Smooth muscle cell (in vitro differentiated cells): ENCODE measurements at regions not wholly inside any gene's neighbourhood (a gene's known extent, or its start where the extent isn't known, plus 50 kb on each side); places are given as distances from the start of the nearest gene placed in this dataset.

Source experiments
- DNase-seq: peaks from one replicate; lab custom pipeline; 2025; ENCODE audit not compliant: unreplicated experiment; lab: John Stamatoyannopoulos, UW
- H2AFZ ChIP-seq: fragments of 200-600 bp; sonication (generic); 2 replicates; pipeline ENCODE4 v1.6.0; 2016; ENCODE audit warnings: antibody characterized with exemption, low read depth, mild to moderate bottlenecking
- H3F3A ChIP-seq: fragments of 200-600 bp; sonication (generic); 2 replicates; pipeline ENCODE4 v1.6.0; 2017; ENCODE audit warnings: antibody characterized with exemption, low read depth
- H3K27ac ChIP-seq: fragments of 200-600 bp; sonication (generic); 2 replicates; pipeline ENCODE4 v1.5.1; 2016; ENCODE audit warnings: low read depth, mild to moderate bottlenecking
- H3K27me3 ChIP-seq: fragments of 200-600 bp; sonication (generic); 2 replicates; pipeline ENCODE4 v1.6.1; 2016; ENCODE audit warnings: low read depth, mild to moderate bottlenecking
- H3K36me3 ChIP-seq: fragments of 200-600 bp; sonication (generic); 2 replicates; pipeline ENCODE4 v1.5.1; 2016; ENCODE audit warnings: low read depth
- H3K4me1 ChIP-seq: fragments of 200-600 bp; sonication (generic); 2 replicates; pipeline ENCODE4 v1.5.1; 2016; ENCODE audit warnings: low read depth
- H3K4me2 ChIP-seq: fragments of 200-600 bp; sonication (generic); 2 replicates; pipeline ENCODE4 v1.6.0; 2016; ENCODE audit warnings: mild to moderate bottlenecking
- H3K4me3 ChIP-seq: fragments of 200-600 bp; sonication (generic); 2 replicates; pipeline ENCODE4 v1.5.1; 2016; ENCODE audit warnings: mild to moderate bottlenecking
- H3K79me2 ChIP-seq: fragments of 200-600 bp; sonication (generic); 2 replicates; pipeline ENCODE4 v1.6.0; 2016; ENCODE audit warnings: low read depth, mild to moderate bottlenecking
- H3K9ac ChIP-seq: fragments of 200-600 bp; sonication (generic); 2 replicates; pipeline ENCODE4 v1.6.0; 2016; ENCODE audit warnings: low read depth
- H3K9me3 ChIP-seq: fragments of 200-600 bp; sonication (generic); replicated peaks from 2 replicates; pipeline ENCODE4 v1.5.1; 2016; ENCODE audit warnings: low read depth
- H4K20me1 ChIP-seq: fragments of 200-600 bp; sonication (generic); 2 replicates; pipeline ENCODE4 v1.6.0; 2016; ENCODE audit warnings: low read depth
- WGBS: methylation state at CpG from one replicate; pipeline ENCODE4 v1.1.7; 2016; ENCODE audit warnings: low lambda C conversion rate; 5-methylcytosine and 5-hydroxymethylcytosine counted together
- TF ChIP-seq, protein P1 (sequence below): fragments of 200-600 bp; sonication (generic); IDR thresholded peaks from 2 replicates; pipeline ENCODE4 v1.5.1; 2017; ENCODE audit warnings: borderline replicate concordance, mild to moderate bottlenecking, antibody characterized with exemption; ENCODE audit not compliant: insufficient read depth, poor library complexity, severe bottlenecking

DNA sequence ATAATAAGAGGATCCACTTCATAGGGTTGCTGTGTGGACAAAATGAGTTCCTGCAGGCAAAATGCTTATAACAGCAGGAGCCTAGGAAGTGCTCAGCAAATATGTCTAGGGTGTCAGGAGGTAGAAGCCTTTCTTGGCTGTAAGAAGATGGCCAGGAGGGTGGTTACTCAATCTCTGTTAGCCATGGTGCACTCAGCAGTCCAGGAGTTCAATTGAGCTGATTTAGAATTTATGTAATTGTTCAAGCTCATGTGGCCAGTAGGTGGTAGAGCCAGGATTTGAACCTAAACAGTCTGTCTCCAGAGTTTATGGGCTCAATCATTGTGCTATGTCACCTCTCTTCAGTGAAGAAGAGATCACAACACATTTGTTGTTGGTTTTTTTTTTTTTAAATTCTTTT lies 381.2 kb downstream of the KIF4B start:
- Histone ChIP-seq H3K4me2 (no peak overlapping the region), H3F3A (no peaks in the 10 kb centered on the region), H3K9me3 (no peaks in the 10 kb centered on the region), H3K36me3 (no peaks in the 10 kb centered on the region), H3K9ac (no peak overlapping the region), H3K27ac (no peak overlapping the region), H3K4me3 (no peak overlapping the region), H3K4me1 (no peaks in the 10 kb centered on the region), H3K27me3 (peaks cover 29% of the 10 kb centered on the region), H4K20me1 (no peaks in the 10 kb centered on the region), H3K79me2 (no peaks in the 10 kb centered on the region), H2AFZ (no peak overlapping the region)
- DNase-seq: no peak
- TF ChIP-seq, protein P1, sequence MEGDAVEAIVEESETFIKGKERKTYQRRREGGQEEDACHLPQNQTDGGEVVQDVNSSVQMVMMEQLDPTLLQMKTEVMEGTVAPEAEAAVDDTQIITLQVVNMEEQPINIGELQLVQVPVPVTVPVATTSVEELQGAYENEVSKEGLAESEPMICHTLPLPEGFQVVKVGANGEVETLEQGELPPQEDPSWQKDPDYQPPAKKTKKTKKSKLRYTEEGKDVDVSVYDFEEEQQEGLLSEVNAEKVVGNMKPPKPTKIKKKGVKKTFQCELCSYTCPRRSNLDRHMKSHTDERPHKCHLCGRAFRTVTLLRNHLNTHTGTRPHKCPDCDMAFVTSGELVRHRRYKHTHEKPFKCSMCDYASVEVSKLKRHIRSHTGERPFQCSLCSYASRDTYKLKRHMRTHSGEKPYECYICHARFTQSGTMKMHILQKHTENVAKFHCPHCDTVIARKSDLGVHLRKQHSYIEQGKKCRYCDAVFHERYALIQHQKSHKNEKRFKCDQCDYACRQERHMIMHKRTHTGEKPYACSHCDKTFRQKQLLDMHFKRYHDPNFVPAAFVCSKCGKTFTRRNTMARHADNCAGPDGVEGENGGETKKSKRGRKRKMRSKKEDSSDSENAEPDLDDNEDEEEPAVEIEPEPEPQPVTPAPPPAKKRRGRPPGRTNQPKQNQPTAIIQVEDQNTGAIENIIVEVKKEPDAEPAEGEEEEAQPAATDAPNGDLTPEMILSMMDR: no peak

DNA sequence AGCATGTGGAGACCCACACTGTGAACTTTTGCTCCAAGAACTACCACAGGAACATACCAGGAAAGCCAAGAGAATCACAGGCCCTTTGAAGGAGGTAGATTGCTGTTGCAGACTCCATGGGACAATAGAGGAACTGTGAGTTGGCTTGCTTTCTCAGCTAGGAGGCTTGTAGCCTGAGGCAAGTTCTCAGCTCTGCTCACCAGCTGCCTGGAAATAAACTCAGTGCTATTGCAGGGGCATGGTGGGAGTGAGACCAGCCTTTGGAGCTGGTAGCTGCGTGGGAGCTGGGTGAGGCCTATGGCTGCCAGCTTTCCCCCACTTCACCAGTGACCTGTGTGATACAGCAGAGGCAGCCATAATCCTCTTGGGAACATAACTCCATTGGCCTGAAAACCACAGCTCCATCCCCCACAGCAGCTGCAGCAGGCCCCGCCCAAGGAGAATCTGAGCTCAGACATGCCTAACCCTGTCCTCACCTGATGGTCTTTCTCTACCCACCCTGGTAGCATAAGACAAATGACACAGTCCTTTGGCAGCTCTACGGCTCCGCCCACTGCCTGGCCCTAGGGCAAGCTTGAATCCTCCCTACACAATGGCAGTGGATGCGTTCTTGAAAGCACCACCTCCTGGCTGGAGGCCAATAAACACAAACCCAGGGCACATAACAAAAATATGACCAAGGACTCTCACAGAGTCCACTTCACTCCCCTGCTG lies 389.5 kb downstream of the KIF4B start:
- peaks cover 12% of the 10 kb centered on the region for H3K9me3 ChIP-seq
- no peak overlapping the region for H3K4me3 ChIP-seq
- no peaks in the 10 kb centered on the region for H3K27me3 ChIP-seq
- TF ChIP-seq, protein P1: no peak
- no peaks in the 10 kb centered on the region for H3K79me2 ChIP-seq
- H3K36me3 ChIP-seq: no peaks in the 10 kb centered on the region
- WGBS: 83% methylated on average over 5 of the region's 5 CpGs
- H4K20me1 ChIP-seq: no peaks in the 10 kb centered on the region
- H3F3A ChIP-seq: no peaks in the 10 kb centered on the region
- H3K9ac ChIP-seq: no peak overlapping the region
- H3K4me1 ChIP-seq: no peaks in the 10 kb centered on the region
- no peak for DNase-seq
- no peak overlapping the region for H3K27ac ChIP-seq
- no peak overlapping the region for H3K4me2 ChIP-seq
- H2AFZ ChIP-seq: no peak overlapping the region

DNA sequence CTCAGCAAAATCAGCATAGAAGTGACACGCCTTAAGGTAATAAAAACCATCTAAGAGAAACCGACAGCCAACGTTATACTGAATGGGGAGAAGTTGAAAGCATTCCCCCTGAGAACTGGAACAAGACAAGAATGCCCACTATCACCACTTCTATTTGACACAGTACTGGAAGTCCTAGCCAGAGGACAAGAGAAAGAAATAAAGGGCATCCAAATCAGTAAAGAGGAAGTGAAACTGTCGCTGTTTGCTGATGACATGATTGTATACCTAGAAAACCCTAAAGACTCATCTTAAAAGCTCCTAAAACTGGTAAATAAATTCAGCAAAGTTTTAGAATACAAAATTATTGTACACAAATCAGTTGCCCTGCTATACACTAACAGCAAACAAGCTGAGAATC lies 393.3 kb downstream of the KIF4B start:
- Histone ChIP-seq H3K36me3 (no peaks in the 10 kb centered on the region), H3K4me3 (no peak overlapping the region), H3K4me1 (no peaks in the 10 kb centered on the region), H2AFZ (no peak overlapping the region), H3K9ac (no peak overlapping the region), H3K27me3 (no peaks in the 10 kb centered on the region), H3K79me2 (no peaks in the 10 kb centered on the region), H3F3A (no peaks in the 10 kb centered on the region), H4K20me1 (no peaks in the 10 kb centered on the region), H3K9me3 (peaks cover 12% of the 10 kb centered on the region), H3K27ac (no peak overlapping the region), H3K4me2 (no peak overlapping the region)
- TF ChIP-seq, protein P1: no peak
- WGBS: 87% methylated on average over 4 of the region's 4 CpGs
- no peak for DNase-seq

DNA sequence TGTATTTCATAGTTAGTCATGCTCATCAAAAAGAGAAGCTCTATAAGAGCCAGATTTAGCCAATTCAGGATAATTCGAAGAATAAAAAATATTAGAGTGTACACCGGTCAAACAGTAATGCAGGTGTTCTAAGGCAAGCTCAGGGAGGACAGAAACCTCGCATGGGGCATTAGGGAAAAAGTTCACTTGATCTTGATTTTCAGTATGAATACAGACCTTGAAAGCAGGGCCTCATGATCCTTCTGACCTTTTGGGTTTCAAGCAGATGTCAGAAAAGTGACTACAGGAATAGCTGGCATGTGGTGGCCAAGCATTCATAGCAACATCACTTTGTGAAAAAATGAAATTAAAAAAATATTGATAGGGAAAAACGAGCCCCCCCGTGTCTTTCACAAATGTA lies 394.9 kb downstream of the KIF4B start:
- Histone ChIP-seq H3K4me3 (no peak overlapping the region), H2AFZ (no peak overlapping the region), H3K27ac (no peak overlapping the region), H3K9ac (no peak overlapping the region), H4K20me1 (no peaks in the 10 kb centered on the region), H3K4me1 (no peaks in the 10 kb centered on the region), H3F3A (no peaks in the 10 kb centered on the region), H3K27me3 (no peaks in the 10 kb centered on the region), H3K9me3 (peaks cover 12% of the 10 kb centered on the region), H3K79me2 (no peaks in the 10 kb centered on the region), H3K4me2 (no peak overlapping the region), H3K36me3 (no peaks in the 10 kb centered on the region)
- no peak for DNase-seq
- TF ChIP-seq, protein P1: no peak
- WGBS: 88% methylated on average over 5 of the region's 5 CpGs
